HS-27A (cell line): ENCODE measurements at regions not wholly inside any gene's neighbourhood (a gene's known extent, or its start where the extent isn't known, plus 50 kb on each side); places are given as distances from the start of the nearest gene placed in this dataset.
A peak's percentile ranks its signal among the peaks of the same experiment; 100 is the strongest.
"Not testable (repeated sequence)": the region's sequence is repeated elsewhere in the genome, so short reads cannot be mapped to it uniquely, and the experiment has no call there.

Experiments
- DNase-seq: peaks from one replicate; pipeline ENCODE4 v3.0.0-alpha.2; 2012; ENCODE audit warnings: low read depth, missing footprints

DNA sequence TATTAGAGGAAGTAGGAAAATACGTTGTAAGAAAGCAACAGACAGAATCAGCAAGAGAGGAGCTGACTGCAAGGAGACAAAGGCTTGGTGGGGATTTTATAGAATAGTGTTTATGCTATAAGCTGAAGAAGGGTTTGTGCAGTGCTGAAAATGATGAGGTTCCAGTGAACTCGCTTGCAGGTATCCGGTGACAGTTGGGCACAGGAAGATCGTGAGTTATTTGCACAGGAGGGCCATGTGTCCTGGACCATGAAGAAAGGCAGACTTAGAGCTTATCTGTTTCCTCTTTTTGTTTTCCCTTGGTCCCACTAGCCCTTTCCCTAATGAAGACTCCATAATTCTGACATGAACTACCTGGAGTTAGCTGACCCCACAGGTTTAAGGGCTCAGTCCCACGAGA, 61.4 kb downstream of the NXNL2 start:
- DNase-seq: no peak

- no peak for DNase-seq
Observed at GRCh38 chr9:88604836-88605511, 70.0 kb downstream of the NXNL2 start.

GRCh38 chr9:88605512-88606362, 70.8 kb downstream of the NXNL2 start:
- no peak for DNase-seq

GRCh38 chr9:88614359-88614758, 79.4 kb downstream of the NXNL2 start:
- DNase-seq: no peak

GRCh38 chr9:88623698-88624097, 88.7 kb downstream of the NXNL2 start:
- no peak for DNase-seq

- no peak for DNase-seq
Observed at GRCh38 chr9:88628114-88628513, 93.1 kb downstream of the NXNL2 start.

- DNase-seq: no peak
Observed at GRCh38 chr9:88628811-88629210, 93.8 kb downstream of the NXNL2 start.

DNA sequence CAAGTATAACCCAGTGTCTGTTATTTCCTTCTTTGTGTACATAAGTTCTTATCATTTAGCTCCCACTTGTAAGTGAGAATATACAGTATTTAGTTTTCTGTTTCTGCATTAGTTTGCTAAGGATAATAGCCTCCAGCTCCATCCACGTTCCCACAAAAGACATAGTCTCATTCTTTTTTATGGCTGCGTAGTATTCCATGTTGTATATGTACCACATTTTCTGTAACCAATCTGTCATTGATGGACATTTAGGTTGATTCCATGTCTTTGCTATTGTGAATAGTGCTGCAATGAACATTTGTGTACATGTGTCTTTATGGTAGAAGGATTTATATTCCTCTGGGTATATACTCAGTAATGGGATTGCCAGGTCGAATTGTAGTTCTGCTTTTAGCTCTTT, 95.6 kb downstream of the NXNL2 start:
- DNase-seq: not testable (repeated sequence)

GRCh38 chr9:88635151-88635550, 100.2 kb downstream of the NXNL2 start:
- no peak for DNase-seq

DNA sequence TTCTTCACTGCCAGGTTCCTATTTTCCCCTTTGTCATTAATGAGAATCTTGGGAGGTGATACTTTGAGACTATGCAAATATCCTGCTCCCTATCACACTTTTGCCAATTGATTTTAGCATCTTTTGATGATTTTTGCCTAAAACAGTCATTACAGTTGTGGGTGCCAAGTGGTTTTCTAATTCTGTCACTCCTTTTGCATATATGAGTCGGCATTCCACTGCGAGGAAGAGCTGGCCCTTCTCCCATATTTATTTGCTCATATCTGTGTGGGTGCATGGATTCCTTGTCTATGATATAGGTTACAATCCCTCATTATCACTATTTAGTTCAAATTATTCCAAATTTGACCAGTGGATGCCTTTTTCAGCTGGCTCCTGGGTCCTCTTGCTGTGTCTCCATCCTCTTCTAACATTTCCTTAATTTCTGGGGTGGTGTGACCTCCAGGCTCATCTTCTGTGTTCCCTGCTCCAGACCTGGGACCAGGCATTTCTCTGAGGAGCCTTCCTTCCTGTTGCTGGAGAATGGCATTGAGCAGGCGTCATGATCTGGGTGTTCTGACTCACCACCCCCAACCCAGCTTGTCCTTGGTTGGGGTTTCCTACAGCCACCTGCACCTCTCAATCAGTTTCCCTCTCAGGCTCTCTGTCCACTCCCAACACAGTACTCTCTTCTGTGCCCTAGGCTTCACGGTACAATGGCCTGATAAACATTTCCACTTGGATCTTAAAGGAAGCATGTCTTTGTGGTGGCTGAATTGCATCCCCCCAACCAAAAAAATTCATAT, 106.7 kb downstream of the NXNL2 start:
- no peak for DNase-seq

DNA sequence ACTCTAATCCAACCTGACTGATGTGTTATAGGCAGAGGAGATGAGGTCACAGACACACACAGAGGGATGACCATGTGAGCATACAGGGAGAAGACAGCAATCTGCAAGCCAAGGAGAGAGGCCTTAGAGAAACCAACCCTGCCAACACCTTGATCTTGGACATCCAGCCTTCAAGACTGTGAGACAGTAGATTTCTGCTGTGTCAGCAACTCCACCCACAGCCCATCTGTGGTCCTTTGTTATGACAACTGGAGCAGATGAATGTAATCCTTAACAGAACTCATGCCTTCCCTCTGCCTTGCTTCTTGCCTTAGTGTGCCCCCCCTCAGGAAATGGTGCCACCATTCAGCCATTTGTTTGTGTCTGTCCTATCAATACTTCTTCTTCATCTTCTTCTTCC, 107.4 kb downstream of the NXNL2 start:
- DNase-seq: no peak

DNA sequence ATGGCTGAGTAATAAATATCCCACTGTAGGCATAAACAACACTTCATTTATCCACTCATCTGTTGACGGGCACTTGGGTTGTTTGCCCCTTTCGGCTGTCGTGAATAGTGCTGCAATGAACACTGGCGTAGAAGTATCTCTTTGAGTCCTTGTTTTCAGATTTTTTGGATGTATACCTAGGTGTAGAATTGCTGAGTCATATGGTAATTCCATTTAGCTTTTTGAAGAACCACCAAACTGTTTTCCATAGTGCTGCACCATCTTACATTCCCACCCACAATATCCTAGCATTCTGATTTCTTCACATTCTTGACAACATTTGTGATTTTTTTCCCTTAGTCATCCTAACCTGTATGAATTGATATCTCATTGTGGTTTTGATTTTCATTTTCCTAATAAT, 109.0 kb downstream of the NXNL2 start:
- no peak for DNase-seq

GRCh38 chr9:88645172-88645878, 110.3 kb downstream of the NXNL2 start:
- DNase-seq: no peak

- DNase-seq: no peak
Observed at GRCh38 chr9:88645879-88646199, 110.9 kb downstream of the NXNL2 start.

- no peak for DNase-seq
Observed at GRCh38 chr9:88646539-88647300, 111.7 kb downstream of the NXNL2 start.

DNA sequence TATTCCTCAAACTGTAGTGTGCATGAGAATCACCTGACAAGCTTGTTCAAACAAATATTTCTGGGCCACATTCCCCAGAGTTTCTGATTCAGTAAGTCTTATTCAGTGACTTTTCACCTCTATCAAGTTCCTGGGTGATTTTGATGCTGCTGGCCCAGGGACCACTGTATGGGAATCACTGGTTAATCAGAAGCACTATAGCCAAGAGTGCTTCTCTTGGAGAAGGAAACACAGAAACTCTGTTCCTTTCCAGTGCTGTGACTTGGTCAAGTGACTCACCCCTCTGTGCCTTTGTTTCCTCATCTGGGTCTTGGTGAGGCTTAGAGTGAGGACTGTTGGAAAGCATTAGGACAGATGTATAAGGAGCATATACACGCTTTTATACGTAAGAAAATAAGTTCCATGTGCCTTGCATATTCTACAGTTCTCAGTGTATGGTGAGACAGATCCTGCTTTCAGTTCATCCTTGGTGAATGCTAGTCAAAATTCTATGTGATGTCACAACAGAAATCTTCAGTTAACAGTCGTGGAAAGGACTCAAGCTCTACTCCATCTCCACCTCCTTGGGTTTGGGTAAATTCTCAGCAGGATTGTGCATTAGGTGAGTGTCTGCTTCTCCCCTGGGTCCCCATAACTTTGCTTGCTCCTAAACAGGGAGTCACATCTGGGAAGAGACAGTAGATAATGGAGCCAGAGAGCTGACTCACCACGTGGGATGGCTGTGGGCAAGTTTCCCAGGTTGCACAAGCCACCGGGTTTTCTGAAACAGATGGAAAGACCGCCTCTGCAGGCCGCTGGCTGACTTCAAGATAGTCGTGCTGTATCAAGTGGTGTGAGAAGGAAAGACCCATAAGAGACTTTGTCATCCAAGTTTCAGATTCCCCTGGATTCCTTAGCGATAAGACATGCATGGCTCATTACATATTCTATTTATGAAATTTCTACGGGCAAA, 117.0 kb downstream of the NXNL2 start:
- DNase-seq: peak; percentile 77

GRCh38 chr9:88652876-88653275, 117.9 kb downstream of the NXNL2 start:
- DNase-seq: no peak

DNA sequence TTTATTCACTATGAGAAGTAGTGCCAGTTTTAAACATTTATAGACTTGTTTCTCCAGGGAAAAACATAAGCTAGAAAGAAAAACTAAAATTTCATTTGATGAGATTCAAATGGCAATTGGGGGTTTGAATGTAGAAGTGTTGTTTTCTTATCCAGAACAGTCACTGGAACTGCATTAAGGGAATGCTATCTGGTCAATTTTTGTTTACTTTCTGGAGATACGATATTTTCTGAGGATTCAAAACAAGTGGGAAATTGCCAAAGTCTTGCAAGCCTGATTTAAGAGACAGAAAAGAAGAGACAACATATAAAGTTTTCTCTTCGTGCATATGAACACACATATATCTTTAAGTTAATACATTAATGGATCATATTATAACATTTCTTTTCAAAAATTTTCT, 118.4 kb downstream of the NXNL2 start:
- DNase-seq: no peak

GRCh38 chr9:88653911-88654310, 118.9 kb downstream of the NXNL2 start:
- no peak for DNase-seq

DNA sequence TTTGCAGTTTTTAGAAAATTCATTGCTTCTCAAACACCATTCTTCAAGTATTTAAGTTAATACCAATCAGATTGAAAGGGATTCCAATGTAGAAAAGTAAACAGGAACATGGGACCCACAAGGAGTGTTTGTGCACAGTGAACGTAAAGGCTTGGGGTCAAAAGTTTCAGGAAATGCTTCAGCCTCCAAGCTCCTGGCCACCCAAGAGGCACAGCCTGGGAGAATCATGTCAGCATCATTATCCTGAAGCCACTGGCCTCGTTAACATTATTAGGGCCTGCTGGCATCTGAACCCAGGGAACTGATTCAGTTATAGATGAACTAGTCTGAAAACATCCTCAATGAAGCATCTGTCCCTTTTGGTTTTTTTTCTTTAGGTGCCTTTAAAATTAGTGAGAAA, 122.9 kb downstream of the NXNL2 start:
- DNase-seq: no peak
